ENCODE measurements at regions not wholly inside any gene's neighbourhood (a gene's known extent, or its start where the extent isn't known, plus 50 kb on each side); places are given as distances from the start of the nearest gene placed in this dataset.

DNA sequence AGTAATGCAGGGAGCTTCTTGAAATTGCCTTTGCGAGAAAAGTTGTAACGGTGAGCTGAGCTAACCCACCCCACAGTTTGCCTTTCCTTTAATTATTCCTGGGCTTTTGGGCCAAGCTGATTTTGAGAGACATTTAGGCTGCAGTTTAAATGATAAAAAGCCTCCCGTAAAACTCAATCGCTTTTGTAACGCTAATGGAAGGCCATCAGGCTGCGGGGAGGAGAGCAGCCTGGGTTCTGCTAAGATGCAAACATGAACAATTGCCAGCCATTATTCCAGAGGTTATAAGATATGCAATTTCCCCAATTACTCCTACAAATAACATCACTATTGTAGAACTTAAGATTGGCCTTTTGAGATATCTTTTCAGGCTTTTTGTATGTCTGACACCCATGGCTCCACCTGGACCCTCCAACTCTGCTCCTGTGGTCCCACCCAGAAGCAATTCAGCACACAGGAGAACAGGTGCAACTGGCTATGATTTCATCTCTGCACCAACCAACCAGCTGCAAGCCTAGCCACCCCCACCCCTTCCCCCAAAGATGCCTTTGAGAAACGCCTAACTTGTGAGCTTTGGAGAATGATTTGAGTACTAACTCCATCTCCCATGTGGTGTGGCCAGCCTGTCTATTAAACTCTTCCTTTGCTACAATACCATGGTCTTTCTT is 108.2 kb upstream of the FAM9C start:
- Histone ChIP-seq H3K4me1 (ENCODE audit: control insufficient read depth, insufficient read depth, low read length) (no peaks in the 10 kb centered on the region), H3K27ac (ENCODE audit: low read length) (no peak overlapping the region; the same call in 1 of the 2 replicates), H3K36me3 (ENCODE audit: control insufficient read depth, insufficient read depth, low read length) (no peaks in the 10 kb centered on the region), H3K27me3 (ENCODE audit: control insufficient read depth, insufficient read depth, low read length) (no peaks in the 10 kb centered on the region), H3K9me3 (ENCODE audit: control insufficient read depth, insufficient read depth, low read depth, low read length) (no peaks in the 10 kb centered on the region), H3K4me3 (ENCODE audit: low read depth in 2 of 2, low read length in 2 of 2) (no peak overlapping the region)
- ChIA-PET CTCF (no interaction called here), POLR2A (no interaction called here)
- in situ Hi-C loops (cut with HindIII; ENCODE audit: low pct_unique_long_range_greater_than_20kb, low sequenced_read_pairs), result no loop called here
- intact Hi-C loops (cut with micrococcal nuclease; ENCODE audit: unreplicated experiment), result no loop called here
- TF ChIP-seq, protein P1, sequence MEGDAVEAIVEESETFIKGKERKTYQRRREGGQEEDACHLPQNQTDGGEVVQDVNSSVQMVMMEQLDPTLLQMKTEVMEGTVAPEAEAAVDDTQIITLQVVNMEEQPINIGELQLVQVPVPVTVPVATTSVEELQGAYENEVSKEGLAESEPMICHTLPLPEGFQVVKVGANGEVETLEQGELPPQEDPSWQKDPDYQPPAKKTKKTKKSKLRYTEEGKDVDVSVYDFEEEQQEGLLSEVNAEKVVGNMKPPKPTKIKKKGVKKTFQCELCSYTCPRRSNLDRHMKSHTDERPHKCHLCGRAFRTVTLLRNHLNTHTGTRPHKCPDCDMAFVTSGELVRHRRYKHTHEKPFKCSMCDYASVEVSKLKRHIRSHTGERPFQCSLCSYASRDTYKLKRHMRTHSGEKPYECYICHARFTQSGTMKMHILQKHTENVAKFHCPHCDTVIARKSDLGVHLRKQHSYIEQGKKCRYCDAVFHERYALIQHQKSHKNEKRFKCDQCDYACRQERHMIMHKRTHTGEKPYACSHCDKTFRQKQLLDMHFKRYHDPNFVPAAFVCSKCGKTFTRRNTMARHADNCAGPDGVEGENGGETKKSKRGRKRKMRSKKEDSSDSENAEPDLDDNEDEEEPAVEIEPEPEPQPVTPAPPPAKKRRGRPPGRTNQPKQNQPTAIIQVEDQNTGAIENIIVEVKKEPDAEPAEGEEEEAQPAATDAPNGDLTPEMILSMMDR (IDR thresholded peaks at IDR 0.05), result no peak
- TF ChIP-seq SIN3A (IDR thresholded peaks at IDR 0.05; ENCODE audit: borderline replicate concordance, insufficient read depth, low read depth, low read length) (no peak), POLR2AphosphoS5 (IDR thresholded peaks at IDR 0.05; ENCODE audit: low read depth, low read length) (no peak), TCF7L2 (IDR thresholded peaks at IDR 0.05; ENCODE audit: low read depth, low read length) (no peak)
- TF ChIP-seq, protein P2, sequence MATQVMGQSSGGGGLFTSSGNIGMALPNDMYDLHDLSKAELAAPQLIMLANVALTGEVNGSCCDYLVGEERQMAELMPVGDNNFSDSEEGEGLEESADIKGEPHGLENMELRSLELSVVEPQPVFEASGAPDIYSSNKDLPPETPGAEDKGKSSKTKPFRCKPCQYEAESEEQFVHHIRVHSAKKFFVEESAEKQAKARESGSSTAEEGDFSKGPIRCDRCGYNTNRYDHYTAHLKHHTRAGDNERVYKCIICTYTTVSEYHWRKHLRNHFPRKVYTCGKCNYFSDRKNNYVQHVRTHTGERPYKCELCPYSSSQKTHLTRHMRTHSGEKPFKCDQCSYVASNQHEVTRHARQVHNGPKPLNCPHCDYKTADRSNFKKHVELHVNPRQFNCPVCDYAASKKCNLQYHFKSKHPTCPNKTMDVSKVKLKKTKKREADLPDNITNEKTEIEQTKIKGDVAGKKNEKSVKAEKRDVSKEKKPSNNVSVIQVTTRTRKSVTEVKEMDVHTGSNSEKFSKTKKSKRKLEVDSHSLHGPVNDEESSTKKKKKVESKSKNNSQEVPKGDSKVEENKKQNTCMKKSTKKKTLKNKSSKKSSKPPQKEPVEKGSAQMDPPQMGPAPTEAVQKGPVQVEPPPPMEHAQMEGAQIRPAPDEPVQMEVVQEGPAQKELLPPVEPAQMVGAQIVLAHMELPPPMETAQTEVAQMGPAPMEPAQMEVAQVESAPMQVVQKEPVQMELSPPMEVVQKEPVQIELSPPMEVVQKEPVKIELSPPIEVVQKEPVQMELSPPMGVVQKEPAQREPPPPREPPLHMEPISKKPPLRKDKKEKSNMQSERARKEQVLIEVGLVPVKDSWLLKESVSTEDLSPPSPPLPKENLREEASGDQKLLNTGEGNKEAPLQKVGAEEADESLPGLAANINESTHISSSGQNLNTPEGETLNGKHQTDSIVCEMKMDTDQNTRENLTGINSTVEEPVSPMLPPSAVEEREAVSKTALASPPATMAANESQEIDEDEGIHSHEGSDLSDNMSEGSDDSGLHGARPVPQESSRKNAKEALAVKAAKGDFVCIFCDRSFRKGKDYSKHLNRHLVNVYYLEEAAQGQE (IDR thresholded peaks at IDR 0.05; ENCODE audit: insufficient read depth in 1 of 2, low read depth in 2 of 2, low read length in 1 of 2), result no peak
- ATAC-seq (no peak), DNase-seq (ENCODE audit: low read depth, low spot score) (no peak)
- BruUV-seq (replicated peaks), result no TSS peak

DNA sequence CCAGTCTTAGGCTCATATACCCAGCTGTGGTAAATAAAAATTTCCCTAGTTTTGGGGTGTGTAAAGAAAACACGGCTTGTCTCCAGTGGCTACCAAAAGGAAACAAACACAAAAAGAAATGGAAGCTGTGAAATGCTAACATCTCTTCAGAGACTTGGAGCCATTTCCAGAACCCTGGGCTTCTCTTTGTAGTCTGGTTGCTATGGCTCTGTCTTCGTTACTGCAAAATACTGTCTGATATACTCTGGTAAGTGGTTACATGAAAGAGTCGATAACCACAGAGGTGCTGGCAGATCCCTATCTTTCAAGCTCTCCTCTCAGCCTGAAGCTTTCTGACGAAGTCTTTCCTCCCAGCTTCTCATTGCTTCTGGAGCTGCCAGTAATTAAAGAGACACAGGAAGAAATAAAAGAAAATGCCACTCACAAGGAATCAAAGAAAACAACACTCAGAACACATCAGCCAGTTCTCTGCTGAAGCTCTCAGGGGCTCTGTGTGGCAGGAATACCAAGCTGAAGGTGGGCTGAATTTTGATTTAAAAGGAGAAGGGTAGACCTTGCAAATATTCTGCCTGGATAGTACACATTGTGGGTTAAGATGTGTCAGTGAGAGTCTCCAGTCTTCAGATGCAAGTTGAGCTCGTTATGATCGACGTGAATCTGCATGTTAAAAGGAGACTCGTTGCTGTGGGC is 107.6 kb upstream of the FAM9C start:
- no peaks in the 10 kb centered on the region for H3K9me3 ChIP-seq (ENCODE audit: control insufficient read depth, insufficient read depth, low read depth, low read length)
- no TSS peak for BruUV-seq (replicated peaks)
- in situ Hi-C loops (cut with HindIII; ENCODE audit: low pct_unique_long_range_greater_than_20kb, low sequenced_read_pairs) (no loop called here), intact Hi-C loops (cut with micrococcal nuclease; ENCODE audit: unreplicated experiment) (no loop called here)
- no peak for DNase-seq (ENCODE audit: low read depth, low spot score)
- peak overlapping the region; percentile 12; the same call in 1 of the 2 replicates for H3K27ac ChIP-seq (ENCODE audit: low read length)
- no peaks in the 10 kb centered on the region for H3K4me1 ChIP-seq (ENCODE audit: control insufficient read depth, insufficient read depth, low read length)
- H3K27me3 ChIP-seq (ENCODE audit: control insufficient read depth, insufficient read depth, low read length), result no peaks in the 10 kb centered on the region
- TF ChIP-seq, protein P2 (IDR thresholded peaks at IDR 0.05; ENCODE audit: insufficient read depth in 1 of 2, low read depth in 2 of 2, low read length in 1 of 2), result no peak
- TF ChIP-seq, protein P1 (IDR thresholded peaks at IDR 0.05), result no peak
- TF ChIP-seq POLR2AphosphoS5 (IDR thresholded peaks at IDR 0.05; ENCODE audit: low read depth, low read length) (no peak), TCF7L2 (IDR thresholded peaks at IDR 0.05; ENCODE audit: low read depth, low read length) (no peak), SIN3A (IDR thresholded peaks at IDR 0.05; ENCODE audit: borderline replicate concordance, insufficient read depth, low read depth, low read length) (no peak)
- CTCF ChIA-PET, result no interaction called here
- H3K36me3 ChIP-seq (ENCODE audit: control insufficient read depth, insufficient read depth, low read length), result no peaks in the 10 kb centered on the region
- H3K4me3 ChIP-seq (ENCODE audit: low read depth in 2 of 2, low read length in 2 of 2), result no peak overlapping the region
- no peak for ATAC-seq
- POLR2A ChIA-PET, result no interaction called here
